Prostate gland (tissue), 2 donors: ENCODE measurements at regions not wholly inside any gene's neighbourhood (a gene's known extent, or its start where the extent isn't known, plus 50 kb on each side); places are given as distances from the start of the nearest gene placed in this dataset.

Experiments
- DNase-seq: peaks from one replicate; pipeline ENCODE4 v3.0.0-alpha.2; 2019; ENCODE audit warnings: low spot score
- H3K27ac ChIP-seq, 2 donors: fragments of 200-600 bp; sonication (generic); 2 replicates each; pipeline ENCODE4 v1.5.1; 2017 to 2019
- H3K27me3 ChIP-seq: fragments of 200-600 bp; sonication (generic); replicated peaks from 2 replicates; pipeline ENCODE4 v1.5.1; 2019; ENCODE audit not compliant: insufficient read depth
- H3K36me3 ChIP-seq, 2 donors: fragments of 200-600 bp; sonication (generic); 1 replicate in 1 of 2; 2 replicates in 1 of 2; pipeline versions ENCODE4 v1.5.1 to v1.8.1; 2017 to 2019
- H3K4me1 ChIP-seq: fragments of 200-600 bp; sonication (generic); replicated peaks from 2 replicates; pipeline ENCODE4 v1.5.1; 2019
- H3K4me3 ChIP-seq, 2 donors: fragments of 200-600 bp; sonication (generic); 2 replicates each; pipeline ENCODE4 v1.5.1; 2017 to 2019
- H3K9me3 ChIP-seq: fragments of 200-600 bp; sonication (generic); 2 replicates; pipeline ENCODE4 v1.5.1; 2017
- CTCF ChIP-seq, 4 experiments: fragments of 200-600 bp in 2 of 4; fragments of 450-650 bp in 2 of 4; sonication (generic) in 2 of 4; IDR thresholded peaks; 1 replicate in 3 of 4; 2 replicates in 1 of 4; pipeline ENCODE4 v1.5.1; 2016 to 2019; ENCODE audit warnings: antibody characterized with exemption in 4 of 4, mild to moderate bottlenecking in 2 of 4, moderate library complexity in 2 of 4
- POLR2A ChIP-seq: fragments of 450-650 bp; IDR thresholded peaks from one replicate; pipeline ENCODE4 v1.6.1; 2016; ENCODE audit warnings: antibody characterized with exemption, mild to moderate bottlenecking
- POLR2AphosphoS5 ChIP-seq: sonication (generic); formaldehyde crosslinking; IDR thresholded peaks from one replicate; pipeline ENCODE4 v1.6.1; 2017; ENCODE audit warnings: antibody characterized with exemption
- WGBS: methylation state at CpG from one replicate; pipeline ENCODE4 v1.1.5; 2018; 5-methylcytosine and 5-hydroxymethylcytosine counted together
- intact Hi-C: fragments of 100-400 bp; cut with DNase I; formaldehyde crosslinking; loops from one replicate; pipeline ENCODE4 v1.14.2; 2022

- Histone ChIP-seq H3K27ac (no peak overlapping the region), H3K4me1 (no peaks in the 10 kb centered on the region), H3K9me3 (no peaks in the 10 kb centered on the region), H3K27me3 (no peaks in the 10 kb centered on the region), H3K36me3 (no peaks in the 10 kb centered on the region), H3K4me3 (no peak overlapping the region)
- no peak for TF ChIP-seq POLR2A
- TF ChIP-seq POLR2AphosphoS5: no peak
- no peak for TF ChIP-seq CTCF (IDR thresholded peaks at IDR 0.05)
- intact Hi-C loops: no loop called here
- no peak for DNase-seq
Observed at GRCh38 chr11:112844517-112844916, 116.7 kb upstream of the NCAM1 start.

- no peaks in the 10 kb centered on the region for H3K9me3 ChIP-seq
- H3K36me3 ChIP-seq: no peaks in the 10 kb centered on the region
- H3K4me1 ChIP-seq: no peaks in the 10 kb centered on the region
- intact Hi-C loops: no loop called here
- no peak for DNase-seq
- no peak overlapping the region for H3K4me3 ChIP-seq
- 96% methylated on average over 4 of the region's 4 CpGs for WGBS
- no peaks in the 10 kb centered on the region for H3K27me3 ChIP-seq
- TF ChIP-seq POLR2A (no peak), POLR2AphosphoS5 (no peak), CTCF (IDR thresholded peaks at IDR 0.05) (no peak)
- H3K27ac ChIP-seq: no peak overlapping the region
Observed at GRCh38 chr11:112847568-112847967, 113.7 kb upstream of the NCAM1 start.

GRCh38 chr11:112852143-112852866 lies 108.9 kb upstream of the NCAM1 start:
- H3K4me1 ChIP-seq: no peaks in the 10 kb centered on the region

GRCh38 chr11:112856133-112856532 lies 105.1 kb upstream of the NCAM1 start:
- Histone ChIP-seq H3K9me3 (no peaks in the 10 kb centered on the region), H3K4me1 (no peaks in the 10 kb centered on the region), H3K27me3 (no peaks in the 10 kb centered on the region), H3K27ac (no peak overlapping the region), H3K4me3 (no peak overlapping the region), H3K36me3 (no peaks in the 10 kb centered on the region)
- DNase-seq: no peak
- TF ChIP-seq CTCF (IDR thresholded peaks at IDR 0.05): no peak
- no peak for TF ChIP-seq POLR2AphosphoS5
- TF ChIP-seq POLR2A: no peak
- WGBS: 73% methylated on average over 4 of the region's 4 CpGs
- intact Hi-C loops: no loop called here

More at GRCh38 chr11:112852143-112852866, 108.9 kb upstream of the NCAM1 start:
- no peaks in the 10 kb centered on the region for H3K27me3 ChIP-seq
- WGBS: 68% methylated on average over 5 of the region's 5 CpGs
- intact Hi-C loops: no loop called here
- H3K4me3 ChIP-seq: no peak overlapping the region
- no peaks in the 10 kb centered on the region for H3K36me3 ChIP-seq
- TF ChIP-seq POLR2AphosphoS5: no peak
- no peak for TF ChIP-seq POLR2A
- TF ChIP-seq CTCF (IDR thresholded peaks at IDR 0.05): no peak
- DNase-seq: no peak
- H3K9me3 ChIP-seq: no peaks in the 10 kb centered on the region
- H3K27ac ChIP-seq: no peak overlapping the region

- no peaks in the 10 kb centered on the region for H3K4me1 ChIP-seq
- intact Hi-C loops: no loop called here
- no peak for DNase-seq
- H3K36me3 ChIP-seq: no peaks in the 10 kb centered on the region
- WGBS: 64% methylated on average over 2 of the region's 2 CpGs
- no peaks in the 10 kb centered on the region for H3K27me3 ChIP-seq
- TF ChIP-seq CTCF (IDR thresholded peaks at IDR 0.05) (no peak), POLR2AphosphoS5 (no peak), POLR2A (no peak)
- no peak overlapping the region for H3K27ac ChIP-seq
- no peaks in the 10 kb centered on the region for H3K9me3 ChIP-seq
- H3K4me3 ChIP-seq: no peak overlapping the region
Observed at GRCh38 chr11:112856591-112856990, 104.6 kb upstream of the NCAM1 start.
